NB4 (cell line): ENCODE measurements at regions not wholly inside any gene's neighbourhood (a gene's known extent, or its start where the extent isn't known, plus 50 kb on each side); places are given as distances from the start of the nearest gene placed in this dataset.

Experiments used
- DNase-seq: peaks from one replicate; pipeline ENCODE4 v3.0.0; 2010; ENCODE audit warnings: low read depth
- H3K4me3 ChIP-seq: one replicate; pipeline ENCODE4 v1.5.1; 2011; ENCODE audit warnings: mild to moderate bottlenecking, low read depth, low read length, moderate library complexity
- CTCF ChIP-seq: IDR thresholded peaks from one replicate; pipeline ENCODE4 v1.5.1; 2012; ENCODE audit warnings: low read depth, low read length
- MAX ChIP-seq: IDR thresholded peaks from 2 replicates; pipeline ENCODE4 v1.6.1; 2011; ENCODE audit warnings: low read depth, low read length
- MYC ChIP-seq: IDR thresholded peaks from 2 replicates; pipeline ENCODE4 v1.6.1; 2011; ENCODE audit warnings: low read depth, low read length
- POLR2A ChIP-seq: IDR thresholded peaks from 2 replicates; pipeline ENCODE4 v1.6.1; 2011; ENCODE audit warnings: mild to moderate bottlenecking; ENCODE audit not compliant: insufficient read length; ENCODE audit errors: extremely low read depth

- no peak overlapping the region for H3K4me3 ChIP-seq
- DNase-seq = no peak
- no peak for TF ChIP-seq POLR2A
Measured at GRCh38 chr10:124346831-124347230, 71.9 kb downstream of the OAT start.

GRCh38 chr10:124345521-124345920 lies 73.2 kb downstream of the OAT start:
- H3K4me3 ChIP-seq = no peak overlapping the region
- TF ChIP-seq CTCF (no peak), MYC (no peak), POLR2A (no peak), MAX (no peak)
- DNase-seq = no peak

- no peak overlapping the region for H3K4me3 ChIP-seq
- TF ChIP-seq MYC (no peak), CTCF (no peak), MAX (no peak), POLR2A (no peak)
- peak; percentile 28 for DNase-seq
Measured at GRCh38 chr10:124344931-124345330, 73.8 kb downstream of the OAT start.

- H3K4me3 ChIP-seq = no peak overlapping the region
- no peak for DNase-seq
- no peak for TF ChIP-seq MYC
- TF ChIP-seq MAX = no peak
- TF ChIP-seq POLR2A = no peak
- no peak for TF ChIP-seq CTCF
Measured at GRCh38 chr10:124344266-124344590, 74.5 kb downstream of the OAT start.

GRCh38 chr10:124343351-124344265 lies 75.1 kb downstream of the OAT start:
- peak; percentile 32 for DNase-seq
- no peak for TF ChIP-seq MAX
- no peak for TF ChIP-seq CTCF
- TF ChIP-seq MYC = no peak
- no peak for TF ChIP-seq POLR2A
- H3K4me3 ChIP-seq = no peak overlapping the region

GRCh38 chr10:124342821-124343170 lies 75.9 kb downstream of the OAT start:
- no peak for DNase-seq
- H3K4me3 ChIP-seq = no peak overlapping the region
- no peak for TF ChIP-seq MAX
